GM18505 (cell line): ENCODE measurements at regions not wholly inside any gene's neighbourhood (a gene's known extent, or its start where the extent isn't known, plus 50 kb on each side); places are given as distances from the start of the nearest gene placed in this dataset.
A peak's percentile ranks its signal among the peaks of the same experiment; 100 is the strongest.
"Not testable (repeated sequence)": the region's sequence is repeated elsewhere in the genome, so short reads cannot be mapped to it uniquely, and the experiment has no call there.

Source experiments
- ATAC-seq: cut with Tn5 transposase; IDR thresholded peaks from one replicate; pipeline ENCODE4 v1.9.1; 2021; ENCODE audit not compliant: unreplicated experiment
- POLR2A ChIP-seq: IDR thresholded peaks from 4 replicates; pipeline ENCODE4 v1.6.1; 2011; ENCODE audit warnings: borderline replicate concordance; ENCODE audit not compliant: insufficient read depth, insufficient read length; ENCODE audit errors: extremely low read depth

GRCh38 chr6:144449218-144449617, 164.1 kb downstream of the UTRN start:
- ATAC-seq: no peak
- TF ChIP-seq POLR2A: no peak

GRCh38 chr6:144449911-144450597, 164.9 kb downstream of the UTRN start:
- ATAC-seq: no peak
- TF ChIP-seq POLR2A: no peak

- ATAC-seq: peak; percentile 91
- TF ChIP-seq POLR2A: no peak
These were observed 175.4 kb downstream of the UTRN start for GRCh38 chr6:144460327-144461095.

- no peak for ATAC-seq
- TF ChIP-seq POLR2A: no peak
These were observed 176.9 kb downstream of the UTRN start for GRCh38 chr6:144462058-144462457.

- no peak for TF ChIP-seq POLR2A
- ATAC-seq: no peak
These were observed 181.6 kb downstream of the UTRN start for GRCh38 chr6:144466716-144467115.

GRCh38 chr6:144467172-144467762, 182.1 kb downstream of the UTRN start:
- ATAC-seq: no peak
- TF ChIP-seq POLR2A: no peak

- TF ChIP-seq POLR2A: no peak
- no peak for ATAC-seq
These were observed 182.8 kb downstream of the UTRN start for GRCh38 chr6:144467921-144468320.

- no peak for TF ChIP-seq POLR2A
- no peak for ATAC-seq
These were observed 183.6 kb downstream of the UTRN start for GRCh38 chr6:144468709-144469108.

- no peak for TF ChIP-seq POLR2A
These were observed 184.0 kb downstream of the UTRN start for GRCh38 chr6:144469144-144469575.

GRCh38 chr6:144470201-144470600, 185.1 kb downstream of the UTRN start:
- ATAC-seq: not testable (repeated sequence)

More at GRCh38 chr6:144469144-144469575, 184.0 kb downstream of the UTRN start:
- ATAC-seq: peak; percentile 58

GRCh38 chr6:144471986-144472385, 186.9 kb downstream of the UTRN start:
- no peak for ATAC-seq
- TF ChIP-seq POLR2A: no peak

GRCh38 chr6:144474290-144474689, 189.2 kb downstream of the UTRN start:
- no peak for ATAC-seq
- TF ChIP-seq POLR2A: no peak

- no peak for ATAC-seq
- TF ChIP-seq POLR2A: no peak
These were observed 189.8 kb downstream of the UTRN start for GRCh38 chr6:144474904-144475303.

GRCh38 chr6:144475411-144475810, 190.3 kb downstream of the UTRN start:
- no peak for ATAC-seq
- no peak for TF ChIP-seq POLR2A
